Hepatocyte (in vitro differentiated cells): ENCODE measurements at regions not wholly inside any gene's neighbourhood (a gene's known extent, or its start where the extent isn't known, plus 50 kb on each side); places are given as distances from the start of the nearest gene placed in this dataset.

Experiments used
- EZH2 ChIP-seq: fragments of 200-600 bp; sonication (generic); IDR thresholded peaks from 2 replicates; pipeline ENCODE4 v1.6.1; 2016; ENCODE audit warnings: antibody characterized with exemption, mild to moderate bottlenecking, borderline replicate concordance
- EZH2phosphoT487 ChIP-seq: fragments of 200-600 bp; sonication (generic); IDR thresholded peaks from one replicate; pipeline ENCODE4 v1.6.1; 2018; ENCODE audit warnings: antibody characterized with exemption, mild to moderate bottlenecking, low read depth, moderate library complexity; ENCODE audit not compliant: unreplicated experiment, severe bottlenecking
- TF ChIP-seq, protein P1 (sequence below): fragments of 200-600 bp; sonication (generic); IDR thresholded peaks from 2 replicates; pipeline ENCODE4 v1.5.1; 2016; ENCODE audit warnings: antibody characterized with exemption, mild to moderate bottlenecking; ENCODE audit not compliant: poor library complexity

DNA sequence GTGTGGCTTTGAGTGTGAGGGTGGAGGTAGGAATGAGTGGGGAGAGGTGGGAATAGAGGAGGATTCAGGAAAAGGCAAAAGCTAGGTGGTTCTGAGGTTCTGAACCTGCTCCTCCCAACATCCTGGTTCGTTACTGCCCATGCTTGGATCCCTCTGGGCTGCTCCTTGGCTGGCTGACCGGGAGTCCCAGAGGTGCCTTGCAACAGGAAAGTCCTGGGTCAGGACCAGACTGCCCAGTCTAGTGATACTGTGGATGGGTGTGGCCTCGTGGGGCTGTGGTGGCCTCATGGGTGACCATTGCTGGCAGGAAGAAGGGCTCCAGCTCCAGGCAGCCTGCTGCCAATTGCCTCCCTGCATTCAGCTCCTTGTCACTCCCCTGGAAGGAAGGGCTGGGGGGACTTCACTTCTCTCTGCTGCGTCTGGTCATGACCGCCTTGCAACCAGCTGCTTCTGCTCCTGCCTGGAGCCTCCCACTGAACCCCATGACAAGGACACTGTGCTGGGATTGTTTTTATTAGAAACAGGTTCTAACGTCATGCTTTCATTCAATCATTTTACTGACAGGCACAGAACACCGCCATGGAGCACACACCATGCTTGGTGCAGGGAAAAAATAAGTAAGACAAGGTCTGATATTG is 61.5 kb upstream of the UBL3 start:
- TF ChIP-seq, protein P1, sequence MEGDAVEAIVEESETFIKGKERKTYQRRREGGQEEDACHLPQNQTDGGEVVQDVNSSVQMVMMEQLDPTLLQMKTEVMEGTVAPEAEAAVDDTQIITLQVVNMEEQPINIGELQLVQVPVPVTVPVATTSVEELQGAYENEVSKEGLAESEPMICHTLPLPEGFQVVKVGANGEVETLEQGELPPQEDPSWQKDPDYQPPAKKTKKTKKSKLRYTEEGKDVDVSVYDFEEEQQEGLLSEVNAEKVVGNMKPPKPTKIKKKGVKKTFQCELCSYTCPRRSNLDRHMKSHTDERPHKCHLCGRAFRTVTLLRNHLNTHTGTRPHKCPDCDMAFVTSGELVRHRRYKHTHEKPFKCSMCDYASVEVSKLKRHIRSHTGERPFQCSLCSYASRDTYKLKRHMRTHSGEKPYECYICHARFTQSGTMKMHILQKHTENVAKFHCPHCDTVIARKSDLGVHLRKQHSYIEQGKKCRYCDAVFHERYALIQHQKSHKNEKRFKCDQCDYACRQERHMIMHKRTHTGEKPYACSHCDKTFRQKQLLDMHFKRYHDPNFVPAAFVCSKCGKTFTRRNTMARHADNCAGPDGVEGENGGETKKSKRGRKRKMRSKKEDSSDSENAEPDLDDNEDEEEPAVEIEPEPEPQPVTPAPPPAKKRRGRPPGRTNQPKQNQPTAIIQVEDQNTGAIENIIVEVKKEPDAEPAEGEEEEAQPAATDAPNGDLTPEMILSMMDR, result no peak
- TF ChIP-seq EZH2phosphoT487 (no peak), EZH2 (no peak)
